ENCODE measurements at regions not wholly inside any gene's neighbourhood (a gene's known extent, or its start where the extent isn't known, plus 50 kb on each side); places are given as distances from the start of the nearest gene placed in this dataset.

GRCh38 chr1:60245324-60245723 lies 171.8 kb upstream of the C1orf87 start:
- H3K36me3 ChIP-seq: no peaks in the 10 kb centered on the region
- no peak overlapping the region for H3K27ac ChIP-seq
- no peaks in the 10 kb centered on the region for H3K4me1 ChIP-seq
- no peaks in the 10 kb centered on the region for H3K27me3 ChIP-seq
- TF ChIP-seq, protein P1, sequence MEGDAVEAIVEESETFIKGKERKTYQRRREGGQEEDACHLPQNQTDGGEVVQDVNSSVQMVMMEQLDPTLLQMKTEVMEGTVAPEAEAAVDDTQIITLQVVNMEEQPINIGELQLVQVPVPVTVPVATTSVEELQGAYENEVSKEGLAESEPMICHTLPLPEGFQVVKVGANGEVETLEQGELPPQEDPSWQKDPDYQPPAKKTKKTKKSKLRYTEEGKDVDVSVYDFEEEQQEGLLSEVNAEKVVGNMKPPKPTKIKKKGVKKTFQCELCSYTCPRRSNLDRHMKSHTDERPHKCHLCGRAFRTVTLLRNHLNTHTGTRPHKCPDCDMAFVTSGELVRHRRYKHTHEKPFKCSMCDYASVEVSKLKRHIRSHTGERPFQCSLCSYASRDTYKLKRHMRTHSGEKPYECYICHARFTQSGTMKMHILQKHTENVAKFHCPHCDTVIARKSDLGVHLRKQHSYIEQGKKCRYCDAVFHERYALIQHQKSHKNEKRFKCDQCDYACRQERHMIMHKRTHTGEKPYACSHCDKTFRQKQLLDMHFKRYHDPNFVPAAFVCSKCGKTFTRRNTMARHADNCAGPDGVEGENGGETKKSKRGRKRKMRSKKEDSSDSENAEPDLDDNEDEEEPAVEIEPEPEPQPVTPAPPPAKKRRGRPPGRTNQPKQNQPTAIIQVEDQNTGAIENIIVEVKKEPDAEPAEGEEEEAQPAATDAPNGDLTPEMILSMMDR (IDR thresholded peaks at IDR 0.05): no peak
- intact Hi-C loops (cut with DNase I): no loop called here
- no peaks in the 10 kb centered on the region for H3K9me3 ChIP-seq
- ATAC-seq (no peak), DNase-seq (no peak)
- no peak overlapping the region for H3K4me3 ChIP-seq

DNA sequence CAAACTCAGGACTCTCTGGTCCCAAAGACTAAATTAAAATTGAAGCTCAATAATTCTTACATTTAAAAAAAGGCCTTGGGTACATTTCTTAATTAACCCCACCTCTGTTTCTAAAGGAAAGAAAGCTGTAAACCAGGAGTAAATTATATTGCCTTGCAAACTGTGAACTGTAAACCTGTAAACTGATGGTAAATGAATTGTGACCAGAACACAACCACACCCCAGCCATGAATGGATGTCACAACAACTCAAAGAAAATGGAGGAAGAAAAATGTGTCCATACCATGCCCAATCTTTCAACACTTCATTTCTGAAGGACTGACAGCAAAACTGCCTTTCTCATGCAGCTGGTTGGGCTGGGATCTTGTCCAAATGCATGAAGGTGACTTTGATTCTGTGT lies 171.3 kb upstream of the C1orf87 start:
- TF ChIP-seq, protein P1 (IDR thresholded peaks at IDR 0.05): no peak
- Histone ChIP-seq H3K36me3 (no peaks in the 10 kb centered on the region), H3K4me3 (no peak overlapping the region), H3K27ac (no peak overlapping the region), H3K9me3 (no peaks in the 10 kb centered on the region), H3K27me3 (no peaks in the 10 kb centered on the region), H3K4me1 (no peaks in the 10 kb centered on the region)
- ATAC-seq (no peak), DNase-seq (no peak)
- intact Hi-C loops (cut with DNase I): no loop called here

GRCh38 chr1:60235275-60235674 lies 161.7 kb upstream of the C1orf87 start:
- DNase-seq (no peak), ATAC-seq (no peak)
- Histone ChIP-seq H3K4me3 (no peak overlapping the region), H3K27ac (no peak overlapping the region), H3K9me3 (no peaks in the 10 kb centered on the region), H3K27me3 (no peaks in the 10 kb centered on the region), H3K36me3 (no peaks in the 10 kb centered on the region), H3K4me1 (no peaks in the 10 kb centered on the region)
- intact Hi-C loops (cut with DNase I): no loop called here
- TF ChIP-seq, protein P1 (IDR thresholded peaks at IDR 0.05): no peak

GRCh38 chr1:60234776-60235175 lies 161.2 kb upstream of the C1orf87 start:
- H3K27ac ChIP-seq: no peak overlapping the region
- no peaks in the 10 kb centered on the region for H3K4me1 ChIP-seq
- intact Hi-C loops (cut with DNase I): no loop called here
- no peaks in the 10 kb centered on the region for H3K27me3 ChIP-seq
- DNase-seq: no peak
- H3K9me3 ChIP-seq: no peaks in the 10 kb centered on the region
- H3K4me3 ChIP-seq: no peak overlapping the region
- ATAC-seq: no peak
- TF ChIP-seq, protein P1 (IDR thresholded peaks at IDR 0.05): no peak
- no peaks in the 10 kb centered on the region for H3K36me3 ChIP-seq

DNA sequence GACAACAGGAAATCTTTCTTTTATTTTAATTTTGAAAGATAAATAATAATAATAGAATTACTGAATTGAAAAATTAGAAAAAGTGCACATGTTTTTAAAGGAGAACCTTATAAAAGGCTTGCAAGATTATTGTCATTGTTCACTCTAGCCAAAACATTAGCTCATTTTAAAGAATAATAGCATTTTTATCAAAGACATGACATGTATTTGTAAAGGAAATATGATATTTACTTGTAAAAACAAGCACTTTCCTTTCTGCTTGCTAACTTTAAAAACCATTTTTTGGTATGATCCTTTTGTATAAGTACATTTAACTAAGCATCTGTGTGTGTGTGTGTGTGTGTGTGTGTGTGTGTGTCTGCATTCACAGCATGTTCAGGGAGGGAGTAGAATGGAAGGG lies 156.3 kb upstream of the C1orf87 start:
- Histone ChIP-seq H3K27ac (no peak overlapping the region), H3K27me3 (no peaks in the 10 kb centered on the region), H3K36me3 (no peaks in the 10 kb centered on the region), H3K9me3 (no peaks in the 10 kb centered on the region), H3K4me3 (no peak overlapping the region), H3K4me1 (no peaks in the 10 kb centered on the region)
- DNase-seq (no peak), ATAC-seq (no peak)
- intact Hi-C loops (cut with DNase I): no loop called here
- TF ChIP-seq, protein P1 (IDR thresholded peaks at IDR 0.05): no peak

DNA sequence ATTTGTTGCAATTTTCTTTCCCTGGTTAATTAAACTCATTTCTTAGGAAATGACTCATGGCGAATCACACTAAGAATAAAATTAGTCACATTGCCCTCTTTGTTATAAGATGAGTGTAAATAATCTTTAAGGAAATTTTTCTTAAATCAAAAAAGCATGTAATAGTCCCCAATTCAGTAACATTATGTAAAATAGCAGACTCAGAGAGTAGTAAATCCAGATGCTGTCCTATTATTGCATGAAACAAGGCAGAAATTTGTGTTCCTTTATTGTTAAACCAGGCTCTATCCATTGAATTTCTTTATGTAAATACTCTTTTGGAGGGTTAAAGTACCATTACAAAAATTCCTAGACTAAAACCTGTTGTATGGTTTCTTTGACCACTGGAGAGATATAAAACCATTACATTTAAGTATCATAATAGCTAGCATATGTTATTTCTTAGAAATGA lies 154.5 kb upstream of the C1orf87 start:
- Histone ChIP-seq H3K4me1 (no peaks in the 10 kb centered on the region), H3K9me3 (no peaks in the 10 kb centered on the region), H3K27me3 (no peaks in the 10 kb centered on the region), H3K36me3 (no peaks in the 10 kb centered on the region), H3K4me3 (no peak overlapping the region), H3K27ac (no peak overlapping the region)
- TF ChIP-seq, protein P1 (IDR thresholded peaks at IDR 0.05): no peak
- intact Hi-C loops (cut with DNase I): no loop called here
- no peak for ATAC-seq
- DNase-seq: no peak
